IMR-90 (cell line): ENCODE measurements at regions not wholly inside any gene's neighbourhood (a gene's known extent, or its start where the extent isn't known, plus 50 kb on each side); places are given as distances from the start of the nearest gene placed in this dataset.

Experiments used
- ATAC-seq: fragments of 200-7000 bp; cut with Tn5 transposase; 2 replicates; pipeline ENCODE4 v1.9.1; 2020; ENCODE audit warnings: low read depth, mild to moderate bottlenecking, moderate library complexity
- BruUV-seq: library from RNA; stranded (reverse); fragments of 400-500 nt; replicated peaks from 2 replicates; lab custom pipeline; 2021; lab: Mats Ljungman, UMichigan
- CTCF ChIA-PET: fragments of 300-600 bp; formaldehyde crosslinking; extraction: SDS; loops from one replicate; lab custom pipeline; 2021; ENCODE audit warnings: antibody characterized with exemption; lab: Yijun Ruan, JAX
- POLR2A ChIA-PET: fragments of 300-600 bp; sonication (Branson Sonifier 250); formaldehyde crosslinking; loops from one replicate; lab custom pipeline; 2022; ENCODE audit warnings: antibody characterized with exemption; ENCODE audit not compliant: unreplicated experiment; lab: Charles Lee
- DNase-seq: peaks from one replicate; pipeline ENCODE4 v3.0.0; 2013
- H2AFZ ChIP-seq: replicated peaks from 2 replicates; pipeline ENCODE3; 2013; ENCODE audit warnings: low read length, mild to moderate bottlenecking; ENCODE audit not compliant: poor library complexity
- H2AK5ac ChIP-seq: 2 replicates; pipeline ENCODE4 v1.6.1; 2013; ENCODE audit warnings: low read depth, low read length, inconsistent platforms
- H2AK9ac ChIP-seq: replicated peaks from 2 replicates; pipeline ENCODE3; 2013; ENCODE audit warnings: mild to moderate bottlenecking, low read depth, low read length, moderate library complexity; ENCODE audit not compliant: poor library complexity
- H2BK120ac ChIP-seq: 2 replicates; pipeline ENCODE4 v1.6.1; 2013; ENCODE audit warnings: low read depth, low read length, inconsistent platforms
- H2BK15ac ChIP-seq: 3 replicates; pipeline ENCODE4 v1.6.1; 2013; ENCODE audit warnings: low read depth, low read length, inconsistent platforms
- H2BK20ac ChIP-seq: 2 replicates; pipeline ENCODE4 v1.6.1; 2013; ENCODE audit warnings: low read depth, mild to moderate bottlenecking, inconsistent platforms, low read length, moderate library complexity
- H2BK5ac ChIP-seq: 2 replicates; pipeline ENCODE4 v1.6.1; 2013; ENCODE audit warnings: mild to moderate bottlenecking, low read depth, low read length, inconsistent platforms; ENCODE audit not compliant: poor library complexity, severe bottlenecking
- H3K14ac ChIP-seq: replicated peaks from 2 replicates; pipeline ENCODE4 v1.6.1; 2013; ENCODE audit warnings: low read depth, low read length, inconsistent platforms
- H3K18ac ChIP-seq: 2 replicates; pipeline ENCODE4 v1.6.1; 2013; ENCODE audit warnings: low read depth, low read length, control low read depth
- H3K23ac ChIP-seq: 2 replicates; pipeline ENCODE4 v1.6.1; 2013; ENCODE audit warnings: low read depth, low read length, inconsistent platforms
- H3K27ac ChIP-seq: 2 replicates; pipeline ENCODE4 v1.5.1; 2013; ENCODE audit warnings: mild to moderate bottlenecking, control low read depth, low read length; ENCODE audit not compliant: insufficient read depth
- H3K27me3 ChIP-seq: 2 replicates; pipeline ENCODE4 v1.6.1; 2013; ENCODE audit warnings: low read length; ENCODE audit not compliant: control insufficient read depth, insufficient read depth
- H3K36me3 ChIP-seq: 2 replicates; pipeline ENCODE4 v1.6.1; 2013; ENCODE audit warnings: low read length, mixed read lengths; ENCODE audit not compliant: control insufficient read depth, insufficient read depth
- H3K4ac ChIP-seq: 2 replicates; pipeline ENCODE4 v1.6.1; 2013; ENCODE audit warnings: low read depth, low read length, inconsistent platforms
- H3K4me1 ChIP-seq: 2 replicates; pipeline ENCODE4 v1.6.1; 2013; ENCODE audit warnings: low read length, mixed read lengths; ENCODE audit not compliant: control insufficient read depth, insufficient read depth
- H3K4me2 ChIP-seq: 2 replicates; pipeline ENCODE4 v1.6.1; 2013; ENCODE audit warnings: low read depth, mild to moderate bottlenecking, control low read depth, low read length, moderate library complexity
- H3K4me3 ChIP-seq: 2 replicates; pipeline ENCODE4 v1.5.1; 2013; ENCODE audit warnings: low read depth, mild to moderate bottlenecking, control low read depth, low read length, moderate library complexity; ENCODE audit not compliant: insufficient read depth
- H3K56ac ChIP-seq: 2 replicates; pipeline ENCODE4 v1.6.1; 2013; ENCODE audit warnings: low read length, inconsistent platforms; ENCODE audit not compliant: insufficient read depth; ENCODE audit errors: extremely low read depth
- H3K79me1 ChIP-seq, 2 experiments: 2 replicates each; pipeline ENCODE4 v1.6.1; 2013; ENCODE audit warnings: low read length in 2 of 2, inconsistent platforms in 1 of 2, low read depth in 1 of 2
- H3K9ac ChIP-seq: 2 replicates; pipeline ENCODE4 v1.6.1; 2013; ENCODE audit warnings: low read depth, low read length, control low read depth
- H3K9me1 ChIP-seq: 2 replicates; pipeline ENCODE4 v1.6.1; 2013; ENCODE audit warnings: low read length, inconsistent platforms; ENCODE audit not compliant: insufficient read depth
- H3K9me3 ChIP-seq: 2 replicates; pipeline ENCODE4 v1.6.1; 2013; ENCODE audit warnings: low read length; ENCODE audit not compliant: control insufficient read depth, insufficient read depth
- H4K20me1 ChIP-seq: 2 replicates; pipeline ENCODE4 v1.6.1; 2013; ENCODE audit warnings: low read length, inconsistent platforms; ENCODE audit not compliant: insufficient read depth
- H4K5ac ChIP-seq: 2 replicates; pipeline ENCODE4 v1.6.1; 2013; ENCODE audit warnings: mild to moderate bottlenecking, low read depth, low read length, control low read depth
- H4K8ac ChIP-seq, 2 experiments: 2 replicates each; pipeline ENCODE4 v1.6.1; 2013; ENCODE audit warnings: low read depth in 2 of 2, low read length in 2 of 2, control low read depth in 1 of 2, inconsistent platforms in 1 of 2
- H4K91ac ChIP-seq: 2 replicates; pipeline ENCODE4 v1.6.1; 2013; ENCODE audit warnings: low read depth, low read length, inconsistent platforms; ENCODE audit not compliant: insufficient read depth
- CHD1 ChIP-seq: IDR thresholded peaks from 2 replicates; pipeline ENCODE4 v1.6.1; 2012; ENCODE audit warnings: low read depth, low read length, improper control_type of control experiment
- CTCF ChIP-seq: conservative IDR thresholded peaks from 2 replicates; pipeline ENCODE4 v1.5.1; 2012; ENCODE audit warnings: mild to moderate bottlenecking, low read depth, low read length, improper control_type of control experiment
- FOS ChIP-seq: fragments of 150-350 bp; IDR thresholded peaks from 2 replicates; pipeline ENCODE4 v1.6.1; 2016; ENCODE audit warnings: low read depth, low read length
- MAFK ChIP-seq: IDR thresholded peaks from 2 replicates; pipeline ENCODE4 v1.6.1; 2012; ENCODE audit warnings: low read depth, low read length, improper control_type of control experiment
- MAZ ChIP-seq: IDR thresholded peaks from 2 replicates; pipeline ENCODE4 v1.6.1; 2012; ENCODE audit warnings: low read depth, mild to moderate bottlenecking, low read length, improper control_type of control experiment, moderate library complexity, borderline replicate concordance
- MXI1 ChIP-seq: IDR thresholded peaks from 2 replicates; pipeline ENCODE4 v1.6.1; 2012; ENCODE audit warnings: low read depth, mild to moderate bottlenecking, low read length, moderate library complexity, borderline replicate concordance
- NFE2L2 ChIP-seq: fragments of 150-350 bp; IDR thresholded peaks from 2 replicates; pipeline ENCODE4 v1.6.1; 2016; ENCODE audit warnings: low read depth, mild to moderate bottlenecking, low read length
- POLR2A ChIP-seq: IDR thresholded peaks from 2 replicates; pipeline ENCODE4 v1.6.1; 2012; ENCODE audit warnings: mild to moderate bottlenecking, low read depth, low read length
- RAD21 ChIP-seq: IDR thresholded peaks from 2 replicates; pipeline ENCODE4 v1.6.1; 2012; ENCODE audit warnings: low read length, improper control_type of control experiment
- RCOR1 ChIP-seq: IDR thresholded peaks from 2 replicates; pipeline ENCODE4 v1.6.1; 2012; ENCODE audit warnings: mild to moderate bottlenecking, low read length, improper control_type of control experiment; ENCODE audit not compliant: insufficient replicate concordance
- RFX5 ChIP-seq: IDR thresholded peaks from 2 replicates; pipeline ENCODE4 v1.8.0; 2012; ENCODE audit warnings: low read depth, mild to moderate bottlenecking, low read length, moderate library complexity
- WGBS, 2 experiments: methylation state at CpG; one replicate each; pipeline versions ENCODE4 v1.1.5 to v1.1.7; 2013; ENCODE audit warnings: missing lambda C conversion rate in 2 of 2; ENCODE audit not compliant: insufficient read length in 1 of 2; ENCODE audit errors: extremely low coverage in 2 of 2; 5-methylcytosine and 5-hydroxymethylcytosine counted together
- dilution Hi-C: fragments of 300-500 bp; cut with HindIII; formaldehyde crosslinking; loops from one replicate; pipeline ENCODE4 v1.14.3; 2018; ENCODE audit warnings: low sequenced_read_pairs; ENCODE audit not compliant: unreplicated experiment
- in situ Hi-C: fragments of 300-500 bp; cut with MboI; formaldehyde crosslinking; loops from 3 replicates; pipeline ENCODE4 v1.14.3; 2019; ENCODE audit warnings: low sequenced_read_pairs, inconsistent platforms, mixed read lengths
- intact Hi-C: fragments of 100-400 bp; cut with micrococcal nuclease; formaldehyde crosslinking; loops from 2 replicates; pipeline ENCODE4 v1.10.0; 2022

GRCh38 chr11:71147331-71147730, 105.0 kb downstream of the SHANK2 start:
- no peaks in the 10 kb centered on the region for H3K4me1 ChIP-seq
- dilution Hi-C loops, result no loop called here
- no peak overlapping the region for H3K56ac ChIP-seq

More at GRCh38 chr11:71147331-71147730, 105.0 kb downstream of the SHANK2 start:
- no peak overlapping the region for H4K91ac ChIP-seq
- H2BK20ac ChIP-seq, result no peak overlapping the region
- TF ChIP-seq RCOR1, result no peak
- no peak for TF ChIP-seq FOS
- TF ChIP-seq RAD21, result no peak
- no peak for TF ChIP-seq POLR2A
- no peak for TF ChIP-seq CHD1
- no peak for TF ChIP-seq CTCF
- TF ChIP-seq MXI1, result no peak
- no peak for TF ChIP-seq MAFK
- no peak for TF ChIP-seq NFE2L2
- no peak for TF ChIP-seq RFX5
- TF ChIP-seq MAZ, result no peak
- in situ Hi-C loops, result no loop called here
- H3K27ac ChIP-seq, result no peak overlapping the region
- no peak overlapping the region for H2BK120ac ChIP-seq
- no peak overlapping the region for H2BK15ac ChIP-seq
- no peaks in the 10 kb centered on the region; the same call in 1 of the 2 replicates for H4K20me1 ChIP-seq
- no peak overlapping the region for H3K4me3 ChIP-seq
- H4K5ac ChIP-seq, result no peak overlapping the region
- ChIA-PET POLR2A (no interaction called here), CTCF (no interaction called here)
- H2AK9ac ChIP-seq, result no peak overlapping the region
- no peak for DNase-seq
- H3K4ac ChIP-seq, result no peak overlapping the region
- H2AK5ac ChIP-seq, result no peak overlapping the region
- ATAC-seq, result no peak
- no peak overlapping the region for H3K14ac ChIP-seq
- peaks cover 4% of the 10 kb centered on the region; the same call in 1 of the 2 replicates for H3K36me3 ChIP-seq
- no peak overlapping the region for H3K18ac ChIP-seq
- H3K23ac ChIP-seq, result no peak overlapping the region
- H4K8ac ChIP-seq, result no peak overlapping the region
- H3K9me1 ChIP-seq, result no peaks in the 10 kb centered on the region; the same call in 1 of the 2 replicates
- no peaks in the 10 kb centered on the region for H3K79me1 ChIP-seq
- H3K27me3 ChIP-seq, result no peaks in the 10 kb centered on the region
- peaks cover 3% of the 10 kb centered on the region; the same call in 1 of the 2 replicates for H3K9me3 ChIP-seq
- intact Hi-C loops, result no loop called here
- no peak overlapping the region for H3K4me2 ChIP-seq
- no TSS peak for BruUV-seq
- no peak overlapping the region for H2AFZ ChIP-seq
- no peak overlapping the region for H2BK5ac ChIP-seq
- no peak overlapping the region for H3K9ac ChIP-seq
- WGBS, 2 experiments, result 82% methylated on average over 3 of the region's 14 CpGs; no CpG with 5 or more reads in 1 of the 2 experiments
